Tibial nerve (tissue), 4 donors: ENCODE measurements at regions not wholly inside any gene's neighbourhood (a gene's known extent, or its start where the extent isn't known, plus 50 kb on each side); places are given as distances from the start of the nearest gene placed in this dataset.

Experiments used
- EP300 ChIP-seq, 2 donors: sonication (generic); formaldehyde crosslinking; IDR thresholded peaks; one replicate each; pipeline ENCODE4 v1.6.1; 2017; ENCODE audit warnings: antibody characterized with exemption in 2 of 2, mild to moderate bottlenecking in 1 of 2
- POLR2A ChIP-seq, 2 donors: fragments of 450-650 bp; IDR thresholded peaks; one replicate each; pipeline ENCODE4 v1.6.1; 2017; ENCODE audit warnings: antibody characterized with exemption in 2 of 2, mild to moderate bottlenecking in 2 of 2, moderate library complexity in 2 of 2
- TF ChIP-seq, protein P1 (sequence below), 5 experiments: fragments of 200-600 bp in 3 of 5; fragments of 450-650 bp in 2 of 5; sonication (generic) in 3 of 5; IDR thresholded peaks; one replicate each; pipeline ENCODE4 v1.5.1; 2016 to 2019; ENCODE audit warnings: antibody characterized with exemption in 5 of 5, mild to moderate bottlenecking in 3 of 5, moderate library complexity in 2 of 5

DNA sequence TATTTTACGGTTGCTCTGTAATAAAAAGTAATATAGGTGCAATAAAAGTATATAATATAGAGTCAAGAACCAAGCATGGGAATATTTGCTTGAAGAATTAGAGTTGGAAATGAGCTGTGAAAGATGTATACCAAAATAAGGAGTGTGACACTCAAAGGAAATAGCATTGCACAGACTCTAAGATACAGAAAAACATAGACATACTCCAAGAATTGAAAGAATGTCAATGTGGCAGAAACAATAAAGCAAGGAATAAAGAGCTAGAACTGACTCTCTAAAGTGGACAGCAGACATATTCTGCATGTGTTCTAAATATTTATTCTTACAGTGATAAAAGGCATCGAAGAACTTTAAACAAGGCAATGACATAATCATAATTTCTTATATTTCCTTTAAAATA lies 561.1 kb upstream of the SETBP1 start:
- TF ChIP-seq, protein P1, sequence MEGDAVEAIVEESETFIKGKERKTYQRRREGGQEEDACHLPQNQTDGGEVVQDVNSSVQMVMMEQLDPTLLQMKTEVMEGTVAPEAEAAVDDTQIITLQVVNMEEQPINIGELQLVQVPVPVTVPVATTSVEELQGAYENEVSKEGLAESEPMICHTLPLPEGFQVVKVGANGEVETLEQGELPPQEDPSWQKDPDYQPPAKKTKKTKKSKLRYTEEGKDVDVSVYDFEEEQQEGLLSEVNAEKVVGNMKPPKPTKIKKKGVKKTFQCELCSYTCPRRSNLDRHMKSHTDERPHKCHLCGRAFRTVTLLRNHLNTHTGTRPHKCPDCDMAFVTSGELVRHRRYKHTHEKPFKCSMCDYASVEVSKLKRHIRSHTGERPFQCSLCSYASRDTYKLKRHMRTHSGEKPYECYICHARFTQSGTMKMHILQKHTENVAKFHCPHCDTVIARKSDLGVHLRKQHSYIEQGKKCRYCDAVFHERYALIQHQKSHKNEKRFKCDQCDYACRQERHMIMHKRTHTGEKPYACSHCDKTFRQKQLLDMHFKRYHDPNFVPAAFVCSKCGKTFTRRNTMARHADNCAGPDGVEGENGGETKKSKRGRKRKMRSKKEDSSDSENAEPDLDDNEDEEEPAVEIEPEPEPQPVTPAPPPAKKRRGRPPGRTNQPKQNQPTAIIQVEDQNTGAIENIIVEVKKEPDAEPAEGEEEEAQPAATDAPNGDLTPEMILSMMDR (IDR thresholded peaks at IDR 0.05): no peak
- TF ChIP-seq POLR2A (IDR thresholded peaks at IDR 0.05): no peak
- no peak for TF ChIP-seq EP300 (IDR thresholded peaks at IDR 0.05)
